ENCODE measurements at regions not wholly inside any gene's neighbourhood (a gene's known extent, or its start where the extent isn't known, plus 50 kb on each side); places are given as distances from the start of the nearest gene placed in this dataset.

- TF ChIP-seq, protein P1, sequence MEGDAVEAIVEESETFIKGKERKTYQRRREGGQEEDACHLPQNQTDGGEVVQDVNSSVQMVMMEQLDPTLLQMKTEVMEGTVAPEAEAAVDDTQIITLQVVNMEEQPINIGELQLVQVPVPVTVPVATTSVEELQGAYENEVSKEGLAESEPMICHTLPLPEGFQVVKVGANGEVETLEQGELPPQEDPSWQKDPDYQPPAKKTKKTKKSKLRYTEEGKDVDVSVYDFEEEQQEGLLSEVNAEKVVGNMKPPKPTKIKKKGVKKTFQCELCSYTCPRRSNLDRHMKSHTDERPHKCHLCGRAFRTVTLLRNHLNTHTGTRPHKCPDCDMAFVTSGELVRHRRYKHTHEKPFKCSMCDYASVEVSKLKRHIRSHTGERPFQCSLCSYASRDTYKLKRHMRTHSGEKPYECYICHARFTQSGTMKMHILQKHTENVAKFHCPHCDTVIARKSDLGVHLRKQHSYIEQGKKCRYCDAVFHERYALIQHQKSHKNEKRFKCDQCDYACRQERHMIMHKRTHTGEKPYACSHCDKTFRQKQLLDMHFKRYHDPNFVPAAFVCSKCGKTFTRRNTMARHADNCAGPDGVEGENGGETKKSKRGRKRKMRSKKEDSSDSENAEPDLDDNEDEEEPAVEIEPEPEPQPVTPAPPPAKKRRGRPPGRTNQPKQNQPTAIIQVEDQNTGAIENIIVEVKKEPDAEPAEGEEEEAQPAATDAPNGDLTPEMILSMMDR (IDR thresholded peaks at IDR 0.05) = no peak
- TF ChIP-seq EZH2 (IDR thresholded peaks at IDR 0.05) = no peak
- no peak for TF ChIP-seq EZH2phosphoT487 (IDR thresholded peaks at IDR 0.05)
Measured at GRCh38 chr1:234768569-234769283, 158.7 kb upstream of the IRF2BP2 start.

Data from neural progenitor cell (in vitro differentiated cells).